Uterus (tissue), 2 donors: ENCODE measurements at regions not wholly inside any gene's neighbourhood (a gene's known extent, or its start where the extent isn't known, plus 50 kb on each side); places are given as distances from the start of the nearest gene placed in this dataset.

Experiments used
- CTCF ChIP-seq, 4 experiments: fragments of 200-600 bp in 2 of 4; fragments of 450-650 bp in 2 of 4; sonication (generic) in 2 of 4; IDR thresholded peaks; one replicate each; pipeline ENCODE4 v1.5.1; 2016 to 2019; ENCODE audit warnings: antibody characterized with exemption in 4 of 4, mild to moderate bottlenecking in 2 of 4, moderate library complexity in 1 of 4
- POLR2A ChIP-seq, 2 donors: fragments of 450-650 bp; IDR thresholded peaks; one replicate each; pipeline ENCODE4 v1.6.1; 2016; ENCODE audit warnings: antibody characterized with exemption in 2 of 2, mild to moderate bottlenecking in 1 of 2, moderate library complexity in 1 of 2

- TF ChIP-seq CTCF (IDR thresholded peaks at IDR 0.05) (no peak), POLR2A (IDR thresholded peaks at IDR 0.05) (no peak)
Observed at GRCh38 chr13:61905054-61905453, 489.4 kb upstream of the PCDH20 start.
